NCI-H69 (cell line): ENCODE measurements at regions not wholly inside any gene's neighbourhood (a gene's known extent, or its start where the extent isn't known, plus 50 kb on each side); places are given as distances from the start of the nearest gene placed in this dataset.
A peak's percentile ranks its signal among the peaks of the same experiment; 100 is the strongest.
"Not testable (repeated sequence)": the region's sequence is repeated elsewhere in the genome, so short reads cannot be mapped to it uniquely, and the experiment has no call there.

Experiments
- DNase-seq: peaks from one replicate; lab custom pipeline; 2025; lab: John Stamatoyannopoulos, UW

DNA sequence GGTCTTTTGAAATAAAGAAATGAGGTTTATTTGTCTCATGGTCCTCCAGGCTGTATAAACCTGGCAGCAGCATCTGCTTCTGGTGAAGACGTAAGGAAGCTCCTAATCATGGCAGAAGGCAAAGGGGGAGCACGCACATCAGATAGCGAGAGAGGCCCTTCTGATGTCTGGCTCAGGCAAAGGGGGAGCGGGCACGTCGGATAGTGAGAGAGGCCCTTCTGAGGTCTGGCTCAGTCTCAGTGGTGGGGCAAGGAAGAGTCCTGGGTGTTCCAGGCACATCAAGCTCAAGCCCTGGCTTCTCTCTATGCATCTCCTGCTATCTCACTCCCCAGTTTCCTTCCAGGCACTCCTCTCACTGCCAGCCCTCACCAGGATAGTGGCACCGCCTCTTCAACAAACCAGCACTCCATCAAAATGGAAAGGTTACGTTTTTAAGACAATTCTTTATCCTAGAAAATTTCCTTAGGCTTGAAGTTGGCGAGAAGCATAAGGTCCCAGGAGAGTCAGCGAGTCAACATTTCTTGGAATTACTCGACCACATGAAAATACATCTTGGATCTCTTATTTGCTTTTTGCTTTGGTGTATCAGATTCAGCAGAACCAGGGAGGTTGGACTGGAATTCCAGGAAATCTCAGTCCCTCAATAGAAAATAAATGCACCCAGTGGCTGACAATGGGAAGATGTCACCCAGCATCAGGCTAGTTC is 189.6 kb upstream of the TMEM132C start:
- no peak for DNase-seq

DNA sequence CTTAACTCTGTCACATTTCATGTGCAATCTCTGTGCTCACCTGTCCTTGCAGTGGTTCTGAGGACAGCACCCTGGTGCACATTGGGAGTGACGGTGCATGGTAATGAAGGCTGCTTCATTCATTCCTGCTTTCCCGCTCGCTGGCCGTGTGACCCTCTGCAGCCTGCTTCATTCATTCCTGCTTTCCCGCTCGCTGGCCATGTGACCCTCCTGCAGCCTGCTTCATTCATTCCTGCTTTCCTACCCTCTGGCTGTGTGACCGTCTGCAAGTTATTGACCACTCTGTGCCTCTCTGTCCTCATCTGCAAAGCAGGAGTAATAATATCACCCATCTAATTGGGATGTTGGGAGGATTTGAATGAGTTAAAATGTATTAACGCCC is 189.1 kb upstream of the TMEM132C start:
- no peak for DNase-seq

DNA sequence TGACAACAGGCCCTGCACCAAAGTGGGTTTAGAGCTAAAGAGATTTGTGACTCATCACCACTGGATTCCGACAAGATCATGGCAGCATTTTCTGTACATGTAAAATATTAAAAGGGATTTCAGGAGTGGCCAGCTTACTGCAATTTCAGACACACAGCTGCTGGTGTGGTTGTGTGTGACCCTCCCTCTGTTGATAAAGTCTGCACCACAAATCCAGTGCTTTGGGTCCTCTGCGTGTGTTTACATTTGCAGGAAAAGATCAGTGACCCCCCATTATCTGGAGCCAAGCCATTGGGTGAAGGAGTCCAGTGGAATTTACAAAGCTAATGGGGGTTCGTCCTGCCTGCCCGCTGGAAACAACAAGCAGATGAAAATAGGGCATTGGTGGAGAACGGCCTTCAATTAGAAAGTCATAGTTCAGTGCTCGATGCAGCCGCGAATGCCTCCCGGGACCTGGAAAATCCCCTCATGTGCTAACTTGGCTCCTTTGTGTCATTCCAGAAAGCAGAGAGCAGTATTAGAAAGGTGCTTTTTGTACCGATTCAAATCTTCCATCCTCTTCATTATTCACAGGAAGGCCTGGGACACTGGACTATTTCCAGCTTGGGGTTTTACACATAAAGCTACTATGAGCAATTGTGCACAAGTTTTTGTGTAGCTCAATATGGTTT is 188.5 kb upstream of the TMEM132C start:
- DNase-seq, result no peak

DNA sequence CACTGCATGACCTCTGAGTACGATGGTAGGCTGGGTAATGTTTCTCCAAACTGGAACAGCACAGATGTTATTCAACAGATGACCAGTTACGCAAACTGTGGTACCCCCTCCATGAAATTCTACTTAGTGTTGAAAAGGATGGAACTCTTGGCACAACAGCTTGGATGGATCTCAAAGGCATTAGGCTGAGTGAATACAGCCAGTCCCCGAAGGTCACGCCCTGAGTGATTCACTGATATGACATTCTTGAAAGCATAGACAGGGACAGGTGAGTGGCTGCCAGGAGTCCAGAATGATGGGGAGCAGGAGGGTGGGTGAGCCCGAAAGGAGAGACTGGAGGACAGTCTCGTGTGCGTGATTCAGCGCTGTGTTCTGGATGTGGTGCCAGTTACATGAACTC is 187.5 kb upstream of the TMEM132C start:
- DNase-seq, result no peak

DNA sequence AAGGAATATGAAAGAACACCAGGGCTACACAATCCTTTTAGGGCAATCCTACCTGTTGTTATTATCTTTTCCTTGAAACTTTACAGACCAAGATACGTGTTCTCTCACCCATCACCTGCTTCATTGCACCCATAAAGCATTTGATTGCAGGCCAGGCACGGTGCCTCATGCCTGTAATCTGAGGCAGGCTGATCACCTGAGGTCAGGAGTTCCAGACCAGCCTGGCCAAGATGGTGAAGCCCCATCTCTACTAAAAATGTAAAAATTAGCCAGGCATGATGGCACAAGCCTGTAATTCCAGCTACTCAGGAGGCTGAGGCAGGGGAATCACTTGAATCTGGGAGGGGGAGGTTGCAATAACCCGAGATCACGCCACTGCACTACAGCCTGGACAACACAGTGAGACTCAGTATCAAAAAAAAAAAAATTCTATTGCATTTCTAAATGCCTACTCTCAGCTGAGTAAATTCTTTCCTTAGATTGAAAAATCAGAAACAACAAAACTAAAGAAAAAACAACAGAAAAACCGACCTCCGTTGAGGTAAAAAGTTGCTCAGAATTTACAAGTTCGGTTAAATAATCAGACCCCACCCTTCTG is 183.7 kb upstream of the TMEM132C start:
- DNase-seq, result no peak

DNA sequence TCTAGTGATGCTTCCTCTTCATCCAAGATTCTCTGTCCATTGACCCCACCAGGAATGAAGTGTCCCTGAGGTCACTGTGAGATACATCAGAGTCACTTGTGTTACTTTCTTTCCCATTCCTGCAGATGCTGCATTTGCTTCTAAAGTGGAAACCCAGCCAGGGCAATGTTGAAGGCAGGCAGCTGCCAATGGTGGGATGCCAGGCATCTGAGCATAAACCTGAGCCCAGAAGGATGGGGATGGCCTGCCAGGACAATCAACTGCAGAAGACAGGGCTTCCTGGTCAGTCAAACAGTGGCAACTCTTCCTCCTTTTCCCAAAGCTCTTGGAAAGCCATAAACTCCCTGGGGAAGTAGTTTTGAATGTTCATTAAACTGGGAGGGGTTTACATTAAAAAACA is 178.0 kb upstream of the TMEM132C start:
- DNase-seq, result no peak

DNA sequence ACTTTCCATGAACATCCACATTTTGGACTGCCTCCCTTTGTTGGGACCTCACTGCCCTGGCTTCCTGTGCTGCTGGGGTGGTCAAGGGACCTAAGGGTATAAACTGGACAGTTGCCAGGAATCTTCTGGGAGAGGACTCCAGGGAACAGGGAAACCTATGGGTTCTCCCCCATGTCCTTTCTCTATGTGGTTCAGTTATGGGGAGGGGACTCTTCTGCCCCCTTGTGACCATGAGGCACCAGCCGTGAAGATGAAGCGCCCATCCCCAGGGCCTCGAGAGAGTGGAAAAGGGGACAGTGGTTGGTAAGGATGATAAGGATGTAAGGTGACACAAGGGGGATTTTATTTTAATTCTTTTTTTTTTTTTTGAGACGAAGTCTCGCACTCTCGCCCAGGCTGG is 177.0 kb upstream of the TMEM132C start:
- no peak for DNase-seq

DNA sequence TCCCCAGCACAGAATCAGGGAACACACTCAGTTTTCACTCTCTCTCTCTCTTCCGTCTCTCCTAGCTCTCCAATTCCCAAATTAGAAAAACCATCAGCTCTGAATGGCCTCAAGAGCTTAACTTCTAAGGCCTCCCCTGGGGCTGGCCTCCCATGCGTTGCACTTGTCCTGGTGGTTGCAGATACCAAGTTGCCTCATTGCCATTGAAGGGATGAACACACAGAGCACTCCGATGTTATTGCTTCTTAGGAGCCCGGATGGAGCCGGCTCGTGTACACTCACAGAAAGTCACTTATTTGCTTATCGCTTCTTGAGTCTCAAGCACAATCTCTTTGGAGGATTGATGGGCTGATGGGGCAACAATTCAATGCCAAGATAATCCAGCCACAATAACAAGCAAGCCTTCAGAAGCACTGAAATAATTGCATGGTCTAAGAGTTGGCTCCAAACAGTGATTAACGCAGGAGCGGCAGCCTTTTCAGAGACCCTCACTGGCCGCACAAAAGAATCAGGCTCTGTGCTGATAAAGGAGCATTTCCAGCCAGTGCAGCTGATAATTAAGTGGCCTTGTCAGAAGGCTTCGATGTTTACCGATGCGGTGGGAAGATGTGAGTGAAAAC is 175.8 kb upstream of the TMEM132C start:
- no peak for DNase-seq

DNA sequence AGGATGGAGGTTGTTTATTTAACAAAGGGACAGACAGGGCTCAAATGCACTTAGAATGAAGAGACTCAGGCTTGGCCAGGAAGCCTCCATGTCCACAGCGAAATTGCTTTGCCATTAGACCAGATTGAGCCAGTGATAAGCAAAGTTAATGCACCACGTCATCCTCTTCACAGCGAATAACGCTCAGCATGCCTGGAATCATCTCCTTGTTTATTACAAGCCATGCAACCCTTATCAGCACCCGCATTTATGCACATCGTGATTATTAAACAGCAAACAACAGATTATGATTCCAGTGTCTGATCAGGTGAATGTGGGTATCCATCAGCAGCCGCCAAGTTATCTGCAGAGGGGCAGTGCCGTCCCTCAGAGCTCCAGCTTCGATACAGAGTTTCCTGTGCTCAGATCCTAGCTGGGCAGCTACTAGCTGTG is 175.0 kb upstream of the TMEM132C start:
- no peak for DNase-seq

DNA sequence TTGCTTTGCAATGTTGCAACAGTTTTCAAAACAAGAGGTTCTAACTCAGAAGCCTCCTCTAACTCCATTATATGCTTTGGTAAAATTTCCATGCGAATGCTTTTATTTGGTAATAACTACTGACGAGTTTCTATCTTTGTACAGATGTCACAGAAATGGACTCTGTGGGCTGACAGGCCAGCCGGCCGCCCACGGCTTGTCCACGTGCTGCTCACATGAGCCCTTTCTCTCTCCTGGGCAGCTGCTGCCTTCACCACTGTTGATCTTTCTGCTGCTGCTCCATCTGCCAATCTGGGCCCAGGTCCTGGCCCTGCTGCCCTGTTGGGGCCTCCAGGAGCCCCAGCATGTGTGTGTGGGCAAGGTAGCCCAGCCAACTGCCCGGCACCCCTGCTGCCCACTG is 168.2 kb upstream of the TMEM132C start:
- DNase-seq, result no peak

DNA sequence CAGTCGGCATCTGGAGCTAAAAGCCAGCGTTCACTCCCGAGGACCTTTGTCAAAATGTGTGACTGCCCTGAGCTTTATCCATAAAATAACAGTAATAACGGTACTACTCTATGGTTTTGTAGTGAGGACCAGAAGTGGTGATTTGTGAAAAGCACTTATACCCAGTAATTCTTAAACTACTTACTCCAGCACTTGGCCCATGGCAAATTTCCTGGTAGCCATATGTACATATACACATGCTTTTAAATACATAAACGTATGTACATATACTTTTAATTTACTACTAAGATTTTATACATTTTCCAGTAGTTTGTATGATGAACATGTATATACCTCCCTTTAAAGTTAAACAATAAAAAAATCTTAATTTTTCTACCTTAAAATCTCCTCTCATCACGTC is 163.8 kb upstream of the TMEM132C start:
- no peak for DNase-seq

DNA sequence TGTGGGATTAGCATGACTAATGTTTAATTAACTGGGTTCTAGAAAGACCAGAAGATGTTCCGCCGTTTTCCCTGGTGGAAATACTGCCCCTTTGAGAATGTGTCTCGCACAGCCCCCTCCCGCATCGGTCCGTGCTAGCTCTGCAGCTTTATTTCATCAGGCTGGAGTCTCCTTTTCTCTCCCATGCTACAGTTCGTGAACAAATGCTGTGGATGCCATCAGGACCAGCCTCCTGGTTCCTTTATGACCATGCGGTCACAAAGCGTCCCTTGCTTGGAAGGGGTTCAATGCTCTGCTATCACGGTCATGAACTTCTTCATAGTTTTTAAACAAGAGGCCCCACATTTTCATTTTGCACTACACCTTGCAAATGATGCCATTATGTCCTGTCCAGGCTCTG is 157.7 kb upstream of the TMEM132C start:
- DNase-seq, result no peak

DNA sequence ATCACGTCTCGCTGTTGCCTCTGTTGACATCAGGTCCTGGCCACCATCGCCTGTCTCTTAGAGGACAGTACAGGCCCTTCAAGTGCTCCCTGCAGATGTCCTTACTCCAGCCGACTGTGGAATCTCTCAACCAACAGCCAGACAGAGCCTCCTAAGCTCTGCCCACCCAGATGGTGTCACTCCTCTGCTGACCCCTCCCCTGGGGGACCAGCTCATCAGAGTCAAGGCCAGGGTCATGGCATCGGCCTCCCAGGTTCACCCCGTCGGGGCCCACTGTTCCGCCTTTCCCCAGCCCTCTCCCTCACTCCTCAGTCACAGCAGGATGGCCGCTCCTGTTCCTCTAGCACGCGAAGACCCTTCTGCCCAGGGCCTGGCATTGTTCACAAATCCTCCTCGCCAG is 157.3 kb upstream of the TMEM132C start:
- DNase-seq, result no peak

DNA sequence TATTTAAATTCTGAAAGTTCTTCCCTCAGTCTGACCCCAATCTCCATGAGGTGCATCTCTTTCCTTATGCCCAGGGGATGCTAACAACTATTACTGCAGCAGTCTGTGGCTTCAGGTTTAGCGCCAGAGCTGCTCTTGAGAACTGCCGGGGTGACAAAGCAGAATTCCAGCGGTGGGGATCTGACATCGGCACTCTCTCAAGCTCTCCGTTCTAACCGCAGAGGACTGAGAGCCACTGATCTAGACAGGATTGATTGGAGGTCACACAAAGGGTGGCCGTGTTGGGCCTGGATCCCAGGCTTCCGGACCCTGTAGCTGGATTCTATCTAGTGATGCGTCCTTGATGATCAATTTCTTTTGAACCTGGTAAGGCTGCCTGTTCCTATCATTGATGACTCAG is 155.6 kb upstream of the TMEM132C start:
- no peak for DNase-seq

DNA sequence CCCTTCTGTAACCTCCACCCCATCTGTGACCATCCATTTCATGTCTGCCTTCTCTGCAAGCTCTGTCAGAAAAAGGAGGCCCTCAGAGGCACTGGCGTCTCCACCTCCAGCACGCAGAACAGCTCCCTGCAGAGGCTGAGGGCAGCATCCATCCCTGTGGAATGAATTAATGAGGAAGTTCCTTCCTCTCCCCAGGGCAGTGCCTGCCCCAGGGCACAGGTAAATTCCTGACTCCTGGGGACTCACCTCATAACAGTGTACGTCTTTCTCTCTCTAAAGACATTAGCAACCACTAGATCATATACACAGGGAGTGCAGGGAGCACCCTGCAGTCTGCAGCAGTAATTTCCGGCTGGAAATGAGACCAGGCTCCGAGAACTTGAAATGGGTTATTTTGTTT is 155.0 kb upstream of the TMEM132C start:
- DNase-seq, result peak; percentile 27

DNA sequence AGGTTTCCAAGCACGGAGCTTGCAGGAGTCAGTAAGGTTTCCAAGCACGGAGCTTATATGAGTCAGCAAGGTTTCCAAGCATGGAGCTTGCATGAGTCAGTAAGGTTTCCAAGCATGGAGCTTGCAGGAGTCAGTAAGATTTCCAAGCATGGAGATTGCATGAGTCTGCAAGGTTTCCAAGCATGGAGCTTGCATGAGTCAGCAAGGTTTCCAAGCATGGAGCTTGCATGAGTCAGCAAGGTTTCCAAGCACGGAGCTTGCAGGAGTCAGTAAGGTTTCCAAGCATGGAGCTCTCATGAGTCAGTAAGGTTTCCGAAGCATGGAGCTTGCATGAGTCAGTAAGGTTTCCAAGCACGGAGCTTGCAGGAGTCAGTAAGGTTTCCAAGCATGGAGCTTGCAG is 153.7 kb upstream of the TMEM132C start:
- not testable (repeated sequence) for DNase-seq

DNA sequence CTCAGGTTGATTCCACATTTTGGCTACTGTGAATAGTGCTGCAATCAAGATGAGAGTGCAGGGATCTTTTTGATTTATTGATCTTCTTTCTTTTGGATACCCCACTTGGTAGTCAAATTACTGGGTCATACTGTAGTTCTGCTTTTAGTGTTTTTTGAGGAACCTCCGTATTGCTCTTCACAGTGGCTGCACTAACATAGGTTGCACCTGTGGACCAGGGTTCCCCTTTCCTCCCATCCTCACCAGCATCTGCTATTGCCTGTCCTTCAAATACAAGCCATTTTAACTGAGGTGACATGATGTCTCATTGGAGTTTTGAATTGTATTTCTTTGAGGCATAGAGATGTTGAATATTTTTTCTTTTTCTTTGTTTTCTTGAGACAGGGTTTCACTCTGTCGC is 152.5 kb upstream of the TMEM132C start:
- DNase-seq, result no peak

DNA sequence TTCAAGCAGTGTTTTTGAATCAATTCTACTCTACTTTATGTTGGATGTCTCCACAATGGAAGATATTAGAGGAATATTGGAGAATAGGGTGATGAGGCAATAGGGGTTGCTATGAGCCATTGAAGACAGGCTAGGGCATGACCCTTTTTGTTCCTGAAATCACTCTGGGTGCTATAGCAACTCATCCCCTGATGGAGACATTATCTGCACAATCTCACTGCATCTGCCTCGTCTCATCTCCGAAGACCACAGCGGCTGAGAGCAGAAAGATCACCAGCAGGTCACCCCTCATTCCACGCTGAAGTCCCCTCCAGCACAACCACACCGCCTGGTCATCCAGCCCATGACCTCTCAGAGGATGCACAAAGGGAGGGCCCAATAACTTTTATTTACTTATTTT is 150.4 kb upstream of the TMEM132C start:
- DNase-seq, result no peak

DNA sequence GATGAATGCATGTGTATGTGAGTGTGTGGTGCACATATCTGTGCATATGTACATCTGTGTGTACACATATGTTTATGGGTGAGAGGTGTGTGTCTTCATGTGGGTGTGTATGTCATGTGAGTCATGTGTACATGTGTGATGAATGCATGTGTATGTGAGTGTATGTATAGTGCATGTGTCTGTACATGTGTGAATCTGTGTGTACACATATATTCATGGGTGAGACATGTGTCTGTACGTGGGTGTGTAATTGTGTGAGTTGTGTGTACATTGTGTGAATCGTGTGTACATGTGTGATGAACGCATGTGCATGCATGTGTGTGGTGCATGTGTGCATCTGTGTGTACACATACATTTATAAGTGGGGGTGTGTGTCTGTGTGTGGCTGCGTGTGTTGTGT is 146.9 kb upstream of the TMEM132C start:
- DNase-seq, result no peak

DNA sequence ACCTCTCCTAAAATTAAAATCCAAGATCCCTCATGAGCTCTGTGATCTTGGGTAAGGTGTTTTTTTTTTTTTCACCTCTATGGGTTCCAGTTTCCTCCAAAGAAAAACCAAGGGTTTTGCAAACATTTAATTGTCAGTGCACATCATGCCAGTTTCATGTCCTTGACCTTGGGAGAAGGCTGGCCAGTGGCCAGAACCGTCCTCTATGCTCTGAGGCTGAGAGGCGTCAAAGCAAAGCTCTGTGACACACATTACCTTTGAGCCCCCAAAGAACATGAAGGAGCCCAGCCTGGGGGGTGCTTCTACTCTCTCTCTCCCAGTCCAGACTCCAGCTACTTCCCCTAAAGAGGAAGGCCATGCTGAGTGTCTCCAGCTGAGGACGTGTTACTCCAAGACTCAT is 145.5 kb upstream of the TMEM132C start:
- no peak for DNase-seq

DNA sequence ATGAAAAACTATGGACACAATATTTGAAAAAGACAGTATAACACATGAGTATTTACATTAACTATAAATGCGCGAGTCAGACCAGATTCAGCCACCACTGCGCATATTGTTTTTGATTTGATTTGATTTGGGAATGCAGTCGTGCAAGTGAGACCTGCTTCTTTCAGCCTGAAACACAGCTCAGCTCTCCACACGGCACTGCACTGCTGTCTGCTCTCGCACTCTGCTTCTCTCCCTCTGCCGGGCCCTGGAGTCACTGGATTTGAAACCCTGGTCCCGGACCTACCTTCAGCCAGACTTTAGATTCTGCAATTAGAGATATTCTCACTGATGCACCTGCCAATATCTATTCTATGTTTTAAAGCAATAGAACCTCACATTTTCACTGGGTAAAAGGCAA is 143.9 kb upstream of the TMEM132C start:
- DNase-seq, result no peak

DNA sequence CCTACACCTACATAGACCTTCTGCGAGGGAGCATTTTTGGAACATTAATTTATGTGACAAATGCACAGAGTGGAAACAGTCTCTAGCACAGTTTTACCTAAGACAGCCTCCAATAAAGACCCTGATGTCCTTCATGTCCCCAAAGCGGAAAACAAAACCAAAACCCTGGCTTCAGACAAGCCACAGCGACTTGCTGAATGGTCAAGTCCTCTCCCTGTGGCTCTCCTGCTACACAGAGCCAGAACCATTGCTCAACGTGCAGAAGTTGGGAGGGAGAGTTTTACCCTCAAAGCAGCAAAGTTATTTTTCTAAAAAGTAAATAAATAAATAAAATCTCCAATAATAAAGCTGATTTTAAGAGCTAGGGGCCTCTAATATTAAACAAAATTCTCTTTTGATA is 135.0 kb upstream of the TMEM132C start:
- no peak for DNase-seq
